Keratinocyte (primary cell): ENCODE measurements at regions not wholly inside any gene's neighbourhood (a gene's known extent, or its start where the extent isn't known, plus 50 kb on each side); places are given as distances from the start of the nearest gene placed in this dataset.

Experiments
- EZH2 ChIP-seq: IDR thresholded peaks from one replicate; pipeline ENCODE4 v1.6.1; 2012; ENCODE audit warnings: inconsistent platforms, mild to moderate bottlenecking, low read length, moderate library complexity
- TF ChIP-seq, protein P1 (sequence below), 3 experiments: IDR thresholded peaks in 1 of 3; conservative IDR thresholded peaks in 1 of 3; optimal IDR thresholded peaks in 1 of 3; 2 replicates in 2 of 3; 3 replicates in 1 of 3; pipeline versions ENCODE3 to v1.5.1; 2011; ENCODE audit warnings: low read length in 3 of 3, mild to moderate bottlenecking in 3 of 3, moderate library complexity in 2 of 3, control low read depth in 1 of 3, inconsistent platforms in 1 of 3; ENCODE audit not compliant: insufficient read depth in 2 of 3; ENCODE audit errors: extremely low read depth in 1 of 3

DNA sequence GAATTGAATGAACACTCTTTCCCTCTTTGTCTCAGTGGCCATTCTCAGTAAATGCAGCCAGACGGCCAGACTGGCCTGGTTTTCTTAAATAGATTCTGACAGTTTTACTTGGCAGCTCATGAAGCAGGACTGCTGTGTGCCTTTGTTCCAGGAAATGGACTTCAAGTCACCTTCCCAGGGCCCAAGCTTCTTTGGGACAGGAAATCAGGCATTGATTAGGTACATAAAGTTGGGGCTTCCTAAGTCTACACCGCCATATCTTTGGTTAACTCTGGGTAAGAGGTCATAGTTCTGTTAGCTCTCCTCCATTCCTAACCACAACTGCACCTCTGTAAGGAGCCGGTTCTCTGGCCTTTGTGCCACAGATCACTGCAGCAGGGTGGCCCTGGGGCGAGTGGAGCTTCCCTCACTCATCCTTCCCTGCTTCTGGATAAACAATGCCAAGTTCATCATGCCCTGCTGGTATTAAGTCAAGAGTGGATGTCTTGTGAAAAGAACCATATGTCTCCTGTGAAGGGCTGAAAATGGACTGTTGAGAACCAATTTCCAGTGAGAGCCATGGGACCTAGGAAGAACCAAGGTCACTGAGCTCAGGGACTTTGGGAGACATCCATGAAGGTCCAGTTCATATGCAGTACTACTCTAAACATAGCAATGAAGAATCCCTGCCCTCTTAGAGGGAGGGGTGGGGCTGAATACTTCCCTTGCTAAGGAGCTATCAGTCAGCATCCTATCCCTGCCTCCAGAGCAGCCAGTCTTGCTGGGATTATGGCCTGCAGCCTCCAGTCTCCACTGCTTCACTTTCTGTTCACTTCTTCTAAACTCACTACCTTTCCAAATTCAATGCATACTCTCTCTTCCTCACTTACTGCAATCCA, 122.6 kb upstream of the XPO1 start:
- TF ChIP-seq, protein P1, sequence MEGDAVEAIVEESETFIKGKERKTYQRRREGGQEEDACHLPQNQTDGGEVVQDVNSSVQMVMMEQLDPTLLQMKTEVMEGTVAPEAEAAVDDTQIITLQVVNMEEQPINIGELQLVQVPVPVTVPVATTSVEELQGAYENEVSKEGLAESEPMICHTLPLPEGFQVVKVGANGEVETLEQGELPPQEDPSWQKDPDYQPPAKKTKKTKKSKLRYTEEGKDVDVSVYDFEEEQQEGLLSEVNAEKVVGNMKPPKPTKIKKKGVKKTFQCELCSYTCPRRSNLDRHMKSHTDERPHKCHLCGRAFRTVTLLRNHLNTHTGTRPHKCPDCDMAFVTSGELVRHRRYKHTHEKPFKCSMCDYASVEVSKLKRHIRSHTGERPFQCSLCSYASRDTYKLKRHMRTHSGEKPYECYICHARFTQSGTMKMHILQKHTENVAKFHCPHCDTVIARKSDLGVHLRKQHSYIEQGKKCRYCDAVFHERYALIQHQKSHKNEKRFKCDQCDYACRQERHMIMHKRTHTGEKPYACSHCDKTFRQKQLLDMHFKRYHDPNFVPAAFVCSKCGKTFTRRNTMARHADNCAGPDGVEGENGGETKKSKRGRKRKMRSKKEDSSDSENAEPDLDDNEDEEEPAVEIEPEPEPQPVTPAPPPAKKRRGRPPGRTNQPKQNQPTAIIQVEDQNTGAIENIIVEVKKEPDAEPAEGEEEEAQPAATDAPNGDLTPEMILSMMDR (optimal IDR thresholded peaks at IDR 0.05 in 1 of 3, IDR thresholded peaks at IDR 0.05 in 1 of 3, conservative IDR thresholded peaks at IDR 0.05 in 1 of 3; ENCODE audit: extremely low read depth in 1 of 3, insufficient read depth in 2 of 3, low read length in 3 of 3): no peak
- no peak for TF ChIP-seq EZH2
